Activated naive CD4-positive, alpha-beta T cell treated with Interleukin-2 at 50 U/mL for 16 hours (primary cell): ENCODE measurements at regions not wholly inside any gene's neighbourhood (a gene's known extent, or its start where the extent isn't known, plus 50 kb on each side); places are given as distances from the start of the nearest gene placed in this dataset.

ENCODE experiments used
- DNase-seq: peaks from one replicate; pipeline ENCODE4 v3.0.0-alpha.2; 2020

- no peak for DNase-seq
Observed at GRCh38 chr5:133827830-133828229, 140.6 kb downstream of the C5orf15 start.

DNA sequence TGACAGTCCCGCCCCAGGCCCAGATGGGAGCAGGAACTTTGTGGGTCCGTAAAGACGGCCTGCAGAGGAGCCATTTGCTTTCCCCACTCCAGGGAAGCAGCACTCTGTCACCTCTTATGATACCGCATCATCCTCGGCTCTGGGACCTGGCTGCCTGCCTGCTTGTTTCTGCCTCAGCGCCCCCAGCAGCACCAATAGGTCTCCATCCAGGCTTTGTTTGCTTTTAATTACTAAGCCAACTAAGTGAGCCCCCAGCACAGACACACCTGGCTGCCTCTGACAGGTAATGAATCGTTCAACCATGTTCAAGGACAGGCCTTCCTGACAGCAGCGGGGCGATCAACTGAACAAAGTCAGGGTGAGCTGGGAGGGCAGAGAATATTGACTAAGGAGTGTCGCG lies 141.4 kb downstream of the C5orf15 start:
- no peak for DNase-seq

GRCh38 chr5:133825631-133826289 lies 142.7 kb downstream of the C5orf15 start:
- no peak for DNase-seq

DNA sequence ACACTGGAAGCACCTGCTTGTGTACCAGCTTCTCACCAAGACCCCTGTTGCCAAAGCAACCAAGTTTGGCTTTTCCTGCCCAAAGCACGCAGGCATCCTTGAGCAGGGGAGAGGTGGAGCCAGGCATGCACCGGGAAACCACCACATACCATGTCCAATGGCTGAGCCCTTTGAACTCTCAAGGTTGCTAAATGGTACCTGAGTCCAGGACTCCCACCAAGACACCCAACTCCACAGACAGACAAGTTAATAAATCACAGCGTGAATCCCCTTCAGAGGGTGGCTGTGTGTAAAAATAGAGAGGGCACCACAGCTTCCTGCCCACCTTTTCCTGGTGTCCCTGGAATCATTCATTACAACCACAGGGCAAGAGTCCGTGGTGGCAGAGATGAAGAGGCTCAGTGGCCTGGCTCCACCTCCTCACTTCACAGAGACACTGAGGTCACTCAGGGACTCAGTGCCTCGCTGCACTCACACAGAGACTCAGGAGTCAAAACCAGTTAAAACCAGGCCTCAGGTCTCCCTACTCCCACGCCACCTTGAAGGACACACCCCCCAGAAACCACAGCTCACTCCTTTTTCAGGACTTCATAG lies 143.7 kb downstream of the C5orf15 start:
- peak; percentile 5 for DNase-seq

DNA sequence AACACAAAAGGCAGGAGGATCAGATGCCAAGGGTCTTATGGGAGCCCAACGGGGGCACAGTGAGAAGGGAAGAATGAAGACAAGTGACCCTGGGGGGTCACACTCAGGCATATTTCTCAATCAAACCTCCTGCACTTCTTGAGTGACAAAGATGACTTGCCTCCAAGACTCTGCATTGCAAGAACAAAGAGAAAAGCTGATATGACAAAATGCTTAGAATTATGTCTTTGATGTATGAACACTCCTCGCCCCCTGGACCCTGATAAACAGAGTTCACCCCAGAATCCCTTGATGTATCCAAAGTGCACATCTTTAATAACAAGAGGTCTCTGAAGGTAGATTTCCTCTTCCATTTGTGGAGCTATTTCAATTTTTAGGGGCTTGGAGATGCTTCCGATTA lies 146.5 kb downstream of the C5orf15 start:
- DNase-seq = no peak

- DNase-seq = no peak
Observed at GRCh38 chr5:133821311-133821741, 147.1 kb downstream of the C5orf15 start.

DNA sequence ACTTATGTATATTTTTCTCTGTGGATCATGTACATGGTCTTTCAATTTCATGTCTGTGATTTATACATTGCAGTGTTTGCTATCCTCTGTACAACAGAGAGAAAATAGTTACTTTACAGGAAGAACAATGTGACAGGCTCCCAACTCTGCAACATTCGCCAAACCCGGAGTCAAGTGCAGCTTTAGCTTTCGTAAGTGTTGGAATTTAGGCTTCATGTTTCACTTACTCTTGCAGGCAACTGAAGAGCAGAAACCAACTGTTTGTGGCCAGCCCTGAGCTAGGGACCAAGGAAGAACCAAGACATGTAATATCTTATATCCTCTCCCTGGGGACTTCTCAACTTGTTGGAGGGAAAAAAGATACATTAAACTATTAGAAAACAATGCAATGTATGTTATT lies 147.9 kb downstream of the C5orf15 start:
- DNase-seq = no peak

GRCh38 chr5:133819977-133820471 lies 148.4 kb downstream of the C5orf15 start:
- no peak for DNase-seq

- no peak for DNase-seq
Observed at GRCh38 chr5:133818869-133819600, 149.4 kb downstream of the C5orf15 start.

- no peak for DNase-seq
Observed at GRCh38 chr5:133818031-133818431, 150.4 kb downstream of the C5orf15 start.

- no peak for DNase-seq
Observed at GRCh38 chr5:133817456-133817855, 151.0 kb downstream of the C5orf15 start.

DNA sequence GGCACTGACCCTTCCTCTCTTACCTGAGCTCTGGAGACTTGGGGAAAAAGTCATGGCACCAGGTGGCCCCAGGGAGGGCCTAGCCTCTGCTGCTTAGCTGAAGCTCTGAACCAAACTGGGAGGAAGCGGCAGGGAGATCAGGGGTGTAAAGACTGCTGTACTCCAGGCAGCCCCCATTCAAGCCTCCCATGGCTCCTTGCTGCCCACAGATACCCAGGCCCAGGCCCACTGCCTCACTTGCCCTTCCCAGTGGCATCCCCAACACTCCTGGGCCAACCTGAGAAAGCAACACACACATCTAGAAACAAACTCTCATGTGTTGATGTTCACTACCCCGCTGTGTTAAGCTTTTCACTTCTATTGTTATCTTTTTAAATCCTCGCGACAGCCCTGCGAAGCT lies 151.6 kb downstream of the C5orf15 start:
- no peak for DNase-seq

DNA sequence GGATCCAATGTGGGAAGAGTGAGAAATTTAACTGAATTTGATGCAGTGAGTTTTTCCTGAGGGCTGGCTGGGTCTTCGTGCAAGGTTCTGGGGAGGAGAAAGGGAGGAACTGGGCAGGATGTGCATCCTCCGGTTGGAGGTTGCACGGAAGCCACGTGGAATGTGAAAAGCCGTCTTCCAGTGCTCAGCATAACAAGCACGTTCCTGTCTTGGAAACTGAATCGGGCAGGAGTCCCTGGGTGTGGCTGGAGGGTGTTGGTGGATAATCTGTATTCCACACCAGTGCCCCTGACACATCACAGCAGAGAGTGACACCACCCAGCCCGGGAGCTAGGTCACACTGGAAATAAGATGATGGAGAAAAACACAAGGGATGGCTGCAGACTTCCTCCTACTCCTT lies 154.3 kb downstream of the C5orf15 start:
- DNase-seq = no peak

GRCh38 chr5:133811168-133811567 lies 157.3 kb downstream of the C5orf15 start:
- DNase-seq = no peak

GRCh38 chr5:133809801-133810200 lies 158.6 kb downstream of the C5orf15 start:
- no peak for DNase-seq

DNA sequence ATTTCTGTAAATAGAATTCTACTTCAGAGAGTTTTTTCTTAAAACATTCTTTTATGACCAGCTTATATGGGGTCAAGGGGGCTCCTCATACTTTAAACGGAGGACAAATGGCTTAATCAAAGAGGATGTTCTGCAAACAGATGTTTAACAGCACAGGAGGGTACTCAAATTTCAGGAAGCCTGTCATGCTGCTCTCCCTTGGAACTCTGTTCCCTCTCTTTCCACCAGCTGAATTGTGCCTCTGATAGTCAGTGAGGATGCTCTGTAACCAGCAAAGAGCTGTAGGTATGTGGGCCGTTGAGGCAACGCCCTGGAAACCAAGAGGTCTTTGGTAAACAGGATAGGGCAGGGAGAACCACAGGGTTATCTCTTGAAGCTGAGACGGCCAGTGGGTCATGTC lies 161.1 kb downstream of the C5orf15 start:
- no peak for DNase-seq

GRCh38 chr5:133806847-133807246 lies 161.6 kb downstream of the C5orf15 start:
- no peak for DNase-seq

DNA sequence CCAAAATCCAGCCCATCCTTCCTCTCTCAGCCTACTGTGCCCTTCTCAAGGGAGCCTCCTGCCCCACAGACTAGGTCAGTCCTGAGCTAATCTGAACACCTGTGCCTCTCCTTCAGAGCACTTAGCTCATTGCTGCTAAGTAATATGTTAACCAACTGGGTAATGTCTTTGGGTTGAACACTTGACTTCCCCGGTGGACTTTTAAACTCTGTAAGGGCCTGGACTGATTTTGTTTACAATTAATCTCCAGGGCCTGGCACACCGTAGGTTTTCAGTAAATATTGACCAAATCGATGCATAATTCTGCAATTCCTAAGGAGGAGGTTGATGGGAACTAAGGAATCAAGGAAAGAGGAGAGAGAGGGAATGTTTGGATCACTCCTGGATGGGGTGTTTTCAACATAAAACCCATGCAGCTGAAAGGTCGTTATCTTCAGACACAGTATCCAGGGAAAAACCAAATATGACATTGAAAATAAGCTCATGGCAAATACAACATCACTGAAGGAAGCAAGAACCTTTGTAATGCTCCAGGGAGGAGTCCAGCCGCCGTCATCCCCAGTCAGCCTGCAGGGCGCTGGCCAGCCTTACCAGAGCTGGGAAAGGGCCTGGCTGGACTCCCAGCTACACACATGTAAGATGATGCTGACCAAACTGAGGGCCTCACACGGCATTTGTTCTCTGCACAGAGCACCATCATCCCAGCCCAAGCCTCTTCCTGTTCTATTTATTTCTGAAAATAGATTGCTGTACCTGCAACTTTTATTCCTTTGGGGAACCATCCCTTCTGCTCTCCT lies 166.3 kb downstream of the C5orf15 start:
- DNase-seq = no peak

GRCh38 chr5:133801431-133801830 lies 167.0 kb downstream of the C5orf15 start:
- no peak for DNase-seq

DNA sequence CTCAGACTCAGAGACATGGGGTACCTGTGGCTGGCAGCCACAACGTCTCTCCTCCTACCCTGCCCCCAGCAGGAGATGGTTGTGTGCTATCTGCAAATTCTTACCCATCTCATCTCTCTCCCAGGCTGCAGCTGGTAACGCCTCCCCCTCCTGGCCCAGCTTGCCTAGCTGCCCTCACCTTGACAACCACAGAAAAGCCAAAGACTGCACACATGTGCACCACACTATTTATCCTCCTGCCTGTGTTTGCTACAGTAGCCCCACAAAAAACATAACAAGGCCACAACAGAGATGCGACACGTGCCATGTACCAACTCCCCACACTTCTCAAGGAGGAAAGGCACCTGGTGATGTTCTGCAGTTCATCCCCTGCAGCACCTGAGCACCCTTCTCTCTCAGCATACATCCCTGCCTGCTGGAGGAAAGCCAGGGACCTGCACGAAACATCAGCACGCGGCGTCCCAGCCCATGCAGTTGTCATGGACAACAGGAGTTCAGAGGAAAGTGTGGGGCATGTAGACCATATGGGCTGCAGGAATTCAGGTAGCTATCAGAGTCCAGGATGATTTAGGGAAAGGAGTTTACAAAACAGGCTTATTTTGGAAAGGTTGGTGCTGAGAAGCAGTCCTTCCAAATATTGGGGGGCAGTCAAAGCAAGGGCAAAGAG lies 168.7 kb downstream of the C5orf15 start:
- no peak for DNase-seq

- no peak for DNase-seq
Observed at GRCh38 chr5:133797167-133797566, 171.3 kb downstream of the C5orf15 start.

- no peak for DNase-seq
Observed at GRCh38 chr5:133796186-133796585, 172.2 kb downstream of the C5orf15 start.
